ENCODE measurements at regions not wholly inside any gene's neighbourhood (a gene's known extent, or its start where the extent isn't known, plus 50 kb on each side); places are given as distances from the start of the nearest gene placed in this dataset.

- DNase-seq (ENCODE audit: low spot score) (no peak), ATAC-seq (ENCODE audit: low FRiP score) (no peak)
- TF ChIP-seq CTCF (IDR thresholded peaks at IDR 0.05) = no peak
Observed at GRCh38 chr14:65993103-65993502, 493.1 kb upstream of the CCDC196 start.

- no peak for DNase-seq (ENCODE audit: low spot score)
- no peak for TF ChIP-seq CTCF (IDR thresholded peaks at IDR 0.05)
- no peak for ATAC-seq (ENCODE audit: low FRiP score)
Observed at GRCh38 chr14:65993996-65994395, 492.2 kb upstream of the CCDC196 start.

- DNase-seq (ENCODE audit: low spot score) (no peak), ATAC-seq (ENCODE audit: low FRiP score) (no peak)
- no peak for TF ChIP-seq CTCF (IDR thresholded peaks at IDR 0.05)
Observed at GRCh38 chr14:65997347-65997746, 488.8 kb upstream of the CCDC196 start.

- no peak for DNase-seq (ENCODE audit: low spot score)
- ATAC-seq (ENCODE audit: low FRiP score) = no peak
- TF ChIP-seq CTCF (IDR thresholded peaks at IDR 0.05) = no peak
Observed at GRCh38 chr14:65999865-66000264, 486.3 kb upstream of the CCDC196 start.

GRCh38 chr14:66000766-66001165 is 485.4 kb upstream of the CCDC196 start:
- DNase-seq (ENCODE audit: low spot score) (no peak), ATAC-seq (ENCODE audit: low FRiP score) (no peak)
- TF ChIP-seq CTCF (IDR thresholded peaks at IDR 0.05) = no peak

GRCh38 chr14:66001356-66001755 is 484.8 kb upstream of the CCDC196 start:
- DNase-seq (ENCODE audit: low spot score) = no peak
- TF ChIP-seq CTCF (IDR thresholded peaks at IDR 0.05) = no peak

GRCh38 chr14:66003082-66003730 is 483.0 kb upstream of the CCDC196 start:
- ATAC-seq (ENCODE audit: low FRiP score) (no peak), DNase-seq (ENCODE audit: low spot score) (no peak)
- TF ChIP-seq CTCF (IDR thresholded peaks at IDR 0.05) = no peak

More at GRCh38 chr14:66001356-66001755, 484.8 kb upstream of the CCDC196 start:
- no peak for ATAC-seq (ENCODE audit: low FRiP score)

Data from omental fat pad (tissue), 3 donors.